VCaP (cell line): ENCODE measurements at regions not wholly inside any gene's neighbourhood (a gene's known extent, or its start where the extent isn't known, plus 50 kb on each side); places are given as distances from the start of the nearest gene placed in this dataset.

Source experiments
- H3K27ac ChIP-seq: fragments of 450-650 bp; 2 replicates; pipeline ENCODE4 v1.5.1; 2017
- TF ChIP-seq, protein P1 (sequence below): fragments of 450-650 bp; conservative IDR thresholded peaks from 2 replicates; pipeline ENCODE4 v1.5.1; 2017; ENCODE audit warnings: mild to moderate bottlenecking, moderate library complexity

DNA sequence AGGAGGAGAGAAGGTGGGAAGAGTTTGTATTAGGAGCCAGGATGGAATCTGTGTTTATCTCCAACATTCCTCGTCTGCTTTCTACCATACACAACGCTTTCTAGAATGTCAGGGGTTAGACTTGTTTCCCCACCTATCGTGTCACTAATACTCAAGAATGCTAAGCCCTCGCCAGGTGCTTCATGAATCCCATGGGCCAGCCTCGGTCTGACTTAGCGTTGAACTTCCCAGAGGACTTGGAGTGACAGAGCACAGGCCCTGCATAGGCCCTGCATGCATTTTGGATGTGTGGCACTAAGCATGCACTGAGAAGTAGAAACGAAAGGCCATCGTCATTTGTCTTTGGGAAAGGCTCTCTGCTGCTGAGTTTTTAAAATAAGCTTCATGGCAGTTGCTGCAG, 328.7 kb downstream of the NSG2 start:
- no peak overlapping the region for H3K27ac ChIP-seq
- TF ChIP-seq, protein P1, sequence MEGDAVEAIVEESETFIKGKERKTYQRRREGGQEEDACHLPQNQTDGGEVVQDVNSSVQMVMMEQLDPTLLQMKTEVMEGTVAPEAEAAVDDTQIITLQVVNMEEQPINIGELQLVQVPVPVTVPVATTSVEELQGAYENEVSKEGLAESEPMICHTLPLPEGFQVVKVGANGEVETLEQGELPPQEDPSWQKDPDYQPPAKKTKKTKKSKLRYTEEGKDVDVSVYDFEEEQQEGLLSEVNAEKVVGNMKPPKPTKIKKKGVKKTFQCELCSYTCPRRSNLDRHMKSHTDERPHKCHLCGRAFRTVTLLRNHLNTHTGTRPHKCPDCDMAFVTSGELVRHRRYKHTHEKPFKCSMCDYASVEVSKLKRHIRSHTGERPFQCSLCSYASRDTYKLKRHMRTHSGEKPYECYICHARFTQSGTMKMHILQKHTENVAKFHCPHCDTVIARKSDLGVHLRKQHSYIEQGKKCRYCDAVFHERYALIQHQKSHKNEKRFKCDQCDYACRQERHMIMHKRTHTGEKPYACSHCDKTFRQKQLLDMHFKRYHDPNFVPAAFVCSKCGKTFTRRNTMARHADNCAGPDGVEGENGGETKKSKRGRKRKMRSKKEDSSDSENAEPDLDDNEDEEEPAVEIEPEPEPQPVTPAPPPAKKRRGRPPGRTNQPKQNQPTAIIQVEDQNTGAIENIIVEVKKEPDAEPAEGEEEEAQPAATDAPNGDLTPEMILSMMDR: no peak

DNA sequence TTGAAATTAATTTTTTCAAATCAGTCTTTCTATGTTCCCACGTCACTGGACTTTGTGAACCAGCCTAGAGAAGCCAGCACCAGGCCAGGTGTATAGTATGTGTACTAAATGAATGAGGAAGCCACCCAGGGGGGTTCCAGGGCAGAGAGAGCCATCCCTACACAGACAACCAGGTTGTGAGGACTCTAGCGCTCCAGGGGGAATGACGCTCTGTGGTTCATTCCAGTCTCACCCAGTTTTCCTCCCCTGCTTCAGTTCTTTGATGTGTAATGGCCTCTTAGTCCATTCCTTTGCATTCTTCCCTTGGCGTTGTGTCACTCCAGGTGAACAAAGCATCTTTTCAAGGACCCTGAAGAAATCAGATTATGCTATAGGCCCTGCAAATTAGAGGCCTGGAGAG, 330.6 kb downstream of the NSG2 start:
- H3K27ac ChIP-seq: no peak overlapping the region

DNA sequence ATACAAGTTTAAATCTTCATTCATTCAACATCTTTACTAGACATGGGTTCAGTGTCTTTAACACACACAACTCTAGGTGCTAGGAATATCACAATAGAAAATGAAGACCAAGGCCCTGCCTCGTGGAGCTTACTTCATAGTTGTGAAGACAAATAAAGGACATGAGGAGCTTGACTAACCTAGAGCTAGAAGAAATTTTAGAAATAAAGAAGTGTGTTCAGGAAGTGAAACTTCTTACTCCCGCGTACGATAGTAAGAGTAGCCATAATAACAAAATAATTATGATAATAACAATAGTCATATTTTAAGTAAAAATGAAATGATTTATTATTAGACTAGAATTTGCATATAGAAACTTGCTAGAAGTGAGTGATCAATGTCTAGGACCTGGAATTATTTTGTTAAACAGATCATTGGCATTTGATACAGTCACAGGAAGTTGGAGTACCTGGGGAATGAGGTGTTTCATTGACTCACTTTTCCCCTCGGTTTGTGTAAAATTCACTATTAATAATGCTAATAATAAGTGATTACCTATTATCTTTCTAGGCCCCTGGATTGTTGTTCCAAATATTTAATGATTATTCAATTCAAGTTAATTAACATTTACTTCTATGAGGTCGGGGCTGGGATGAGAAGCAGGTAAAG, 331.3 kb downstream of the NSG2 start:
- no peak overlapping the region for H3K27ac ChIP-seq
- TF ChIP-seq, protein P1: no peak

More for the DNA sequence above, 330.6 kb downstream of the NSG2 start:
- TF ChIP-seq, protein P1: no peak

DNA sequence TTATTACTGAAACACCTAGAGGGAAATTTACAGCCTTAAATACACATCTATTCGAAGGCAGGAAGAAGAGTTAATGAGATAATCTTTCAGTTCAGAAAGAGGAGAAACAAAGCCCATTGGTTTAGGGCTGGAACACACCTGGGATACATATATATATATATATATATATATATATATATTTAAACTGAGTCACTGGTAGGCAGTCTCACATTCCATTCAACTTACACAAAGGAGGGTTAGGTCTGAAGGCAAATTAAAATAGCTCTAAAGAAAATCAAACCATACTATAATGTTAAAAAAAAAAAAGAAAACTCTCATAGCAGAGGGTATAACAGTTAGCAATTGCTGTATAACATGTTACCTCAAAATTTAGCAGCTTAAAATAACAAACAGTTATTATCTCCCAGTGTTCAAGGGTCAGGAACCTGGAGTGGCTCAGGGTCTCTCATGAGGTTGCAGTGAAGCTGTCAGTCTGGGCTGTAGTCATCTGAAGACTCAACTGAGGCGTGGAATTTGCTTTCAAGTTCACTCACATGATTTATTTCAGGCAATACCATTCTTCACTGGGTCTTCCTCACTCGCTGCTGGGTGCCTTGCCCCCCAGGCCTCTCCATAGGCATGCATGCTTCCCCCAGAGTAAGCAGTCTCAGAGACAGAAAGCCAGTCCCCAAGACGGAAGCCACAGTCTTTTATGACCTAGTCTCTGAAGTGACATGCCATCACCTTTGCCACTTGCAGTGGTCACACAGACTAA, 332.8 kb downstream of the NSG2 start:
- TF ChIP-seq, protein P1: no peak
- H3K27ac ChIP-seq: no peak overlapping the region

DNA sequence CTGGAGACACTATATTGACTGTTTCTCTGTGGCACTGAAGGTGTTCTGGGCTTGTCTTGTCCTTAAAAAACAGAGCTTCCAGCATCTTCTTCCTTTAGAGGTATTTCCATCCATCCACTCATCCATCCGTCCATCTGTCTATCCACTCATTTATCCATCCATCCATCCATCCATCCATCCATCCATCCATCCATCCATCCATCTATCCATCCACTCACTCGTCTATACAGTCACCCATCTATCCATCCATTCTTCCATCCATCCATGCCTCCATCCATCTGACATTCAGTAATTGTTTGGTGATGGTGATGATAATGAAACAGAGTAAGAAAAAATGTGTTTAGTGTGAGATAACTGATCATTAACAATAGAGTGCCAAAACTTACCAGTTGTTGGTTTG, 334.8 kb downstream of the NSG2 start:
- TF ChIP-seq, protein P1: no peak
- H3K27ac ChIP-seq: no peak overlapping the region

DNA sequence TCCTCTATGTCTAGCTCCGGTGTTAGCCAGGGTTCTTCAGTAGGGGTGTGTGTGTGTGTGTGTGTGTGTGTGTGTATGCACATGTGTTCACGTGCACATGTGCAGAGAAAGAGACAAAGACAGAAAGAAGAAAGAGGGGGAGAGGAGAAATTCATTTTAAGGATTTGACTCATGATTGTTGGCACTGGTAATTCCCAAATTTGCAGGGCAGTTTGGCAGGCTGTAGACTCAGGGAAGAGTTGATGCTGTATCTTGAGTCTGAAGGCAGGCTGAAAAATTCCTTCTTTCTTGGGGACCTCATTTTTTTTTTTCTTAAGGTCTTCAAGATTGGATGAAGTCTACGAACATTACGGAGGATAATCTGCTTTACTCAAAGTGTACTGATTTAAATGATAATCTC, 335.7 kb downstream of the NSG2 start:
- TF ChIP-seq, protein P1: no peak
- H3K27ac ChIP-seq: no peak overlapping the region

DNA sequence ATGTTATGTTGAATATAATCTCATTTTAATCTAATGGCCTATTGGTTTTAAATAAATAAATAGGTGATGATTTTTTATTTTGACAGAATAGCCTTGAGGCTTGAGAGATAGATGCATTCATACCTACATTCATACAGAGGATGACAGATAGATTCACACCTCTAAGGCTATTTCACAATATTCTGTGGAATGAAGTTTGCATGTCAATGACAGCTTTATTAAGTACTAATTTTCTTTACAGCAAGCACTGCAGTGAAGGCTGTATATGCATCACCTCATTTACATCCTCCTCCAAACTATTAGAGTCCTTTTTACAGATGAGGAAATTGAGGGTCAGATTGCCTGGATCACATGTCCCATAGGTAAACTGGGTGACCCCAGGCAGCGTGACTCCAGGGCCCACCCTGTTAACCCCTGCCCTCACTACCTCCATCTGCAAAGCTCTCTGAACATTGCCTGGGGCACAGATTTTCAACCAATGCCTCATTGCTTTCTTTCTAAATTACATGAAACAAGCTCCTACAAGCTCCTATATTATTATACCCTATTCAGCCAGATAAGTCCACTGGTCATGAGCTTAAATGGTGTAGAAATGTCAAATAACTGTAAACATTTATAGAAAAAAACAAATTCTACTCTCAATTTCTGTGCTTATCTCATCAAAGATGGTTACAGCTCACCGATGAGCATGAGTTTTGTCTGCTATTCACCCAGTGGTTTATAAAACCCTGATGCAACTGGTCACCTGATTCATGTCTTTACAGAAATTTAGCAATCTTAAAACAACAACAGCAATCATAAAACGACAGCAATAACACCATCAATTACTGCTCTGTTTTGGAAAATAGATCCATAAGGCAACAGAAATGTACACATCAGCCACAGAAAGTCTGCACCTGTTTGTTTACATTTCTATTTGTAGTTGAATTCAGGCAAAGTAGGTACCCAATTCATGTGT, 338.0 kb downstream of the NSG2 start:
- TF ChIP-seq, protein P1: no peak
- no peak overlapping the region for H3K27ac ChIP-seq
